ENCODE measurements at regions not wholly inside any gene's neighbourhood (a gene's known extent, or its start where the extent isn't known, plus 50 kb on each side); places are given as distances from the start of the nearest gene placed in this dataset.
"Not testable (repeated sequence)": the region's sequence is repeated elsewhere in the genome, so short reads cannot be mapped to it uniquely, and the experiment has no call there.

- no peak for DNase-seq (ENCODE audit: low read depth)
Observed at GRCh38 chr20:55937283-55937682, 68.0 kb downstream of the CBLN4 start.

- DNase-seq (ENCODE audit: low read depth): no peak
Observed at GRCh38 chr20:55936209-55936595, 69.1 kb downstream of the CBLN4 start.

- DNase-seq (ENCODE audit: low read depth): no peak
Observed at GRCh38 chr20:55935448-55936208, 69.7 kb downstream of the CBLN4 start.

GRCh38 chr20:55934146-55934545, 71.2 kb downstream of the CBLN4 start:
- DNase-seq (ENCODE audit: low read depth): no peak

GRCh38 chr20:55930876-55931275, 74.4 kb downstream of the CBLN4 start:
- DNase-seq (ENCODE audit: low read depth): not testable (repeated sequence)

GRCh38 chr20:55928266-55928665, 77.1 kb downstream of the CBLN4 start:
- no peak for DNase-seq (ENCODE audit: low read depth)

GRCh38 chr20:55919956-55920355, 85.4 kb downstream of the CBLN4 start:
- no peak for DNase-seq (ENCODE audit: low read depth)

- DNase-seq (ENCODE audit: low read depth): no peak
Observed at GRCh38 chr20:55919319-55919718, 86.0 kb downstream of the CBLN4 start.

GRCh38 chr20:55918471-55918870, 86.8 kb downstream of the CBLN4 start:
- no peak for DNase-seq (ENCODE audit: low read depth)

GRCh38 chr20:55893031-55893430, 112.3 kb downstream of the CBLN4 start:
- no peak for DNase-seq (ENCODE audit: low read depth)

- DNase-seq (ENCODE audit: low read depth): no peak
Observed at GRCh38 chr20:55888685-55889084, 116.6 kb downstream of the CBLN4 start.

GRCh38 chr20:55882910-55883309, 122.4 kb downstream of the CBLN4 start:
- peak; percentile 1 for DNase-seq (ENCODE audit: low read depth)

- no peak for DNase-seq (ENCODE audit: low read depth)
Observed at GRCh38 chr20:55882286-55882685, 123.0 kb downstream of the CBLN4 start.

GRCh38 chr20:55881204-55881603, 124.1 kb downstream of the CBLN4 start:
- DNase-seq (ENCODE audit: low read depth): peak; percentile 6

GRCh38 chr20:55880361-55880760, 125.0 kb downstream of the CBLN4 start:
- no peak for DNase-seq (ENCODE audit: low read depth)

- no peak for DNase-seq (ENCODE audit: low read depth)
Observed at GRCh38 chr20:55855052-55855451, 150.3 kb downstream of the CBLN4 start.

- no peak for DNase-seq (ENCODE audit: low read depth)
Observed at GRCh38 chr20:55830121-55830827, 175.0 kb downstream of the CBLN4 start.

- DNase-seq (ENCODE audit: low read depth): no peak
Observed at GRCh38 chr20:55805138-55805537, 200.2 kb downstream of the CBLN4 start.

- DNase-seq (ENCODE audit: low read depth): no peak
Observed at GRCh38 chr20:55800552-55801245, 204.6 kb downstream of the CBLN4 start.

GRCh38 chr20:55793986-55794385, 211.3 kb downstream of the CBLN4 start:
- no peak for DNase-seq (ENCODE audit: low read depth)

- no peak for DNase-seq (ENCODE audit: low read depth)
Observed at GRCh38 chr20:55792049-55792448, 213.3 kb downstream of the CBLN4 start.

- DNase-seq (ENCODE audit: low read depth): no peak
Observed at GRCh38 chr20:55790178-55790577, 215.1 kb downstream of the CBLN4 start.

- DNase-seq (ENCODE audit: low read depth): no peak
Observed at GRCh38 chr20:55784036-55784435, 221.3 kb downstream of the CBLN4 start.
